Keratinocyte (primary cell): ENCODE measurements at regions not wholly inside any gene's neighbourhood (a gene's known extent, or its start where the extent isn't known, plus 50 kb on each side); places are given as distances from the start of the nearest gene placed in this dataset.

Source experiments
- EZH2 ChIP-seq: IDR thresholded peaks from one replicate; pipeline ENCODE4 v1.6.1; 2012; ENCODE audit warnings: inconsistent platforms, mild to moderate bottlenecking, low read length, moderate library complexity
- TF ChIP-seq, protein P1 (sequence below), 3 experiments: IDR thresholded peaks in 1 of 3; conservative IDR thresholded peaks in 1 of 3; optimal IDR thresholded peaks in 1 of 3; 2 replicates in 2 of 3; 3 replicates in 1 of 3; pipeline versions ENCODE3 to v1.5.1; 2011; ENCODE audit warnings: low read length in 3 of 3, mild to moderate bottlenecking in 3 of 3, moderate library complexity in 2 of 3, control low read depth in 1 of 3, inconsistent platforms in 1 of 3; ENCODE audit not compliant: insufficient read depth in 2 of 3; ENCODE audit errors: extremely low read depth in 1 of 3

DNA sequence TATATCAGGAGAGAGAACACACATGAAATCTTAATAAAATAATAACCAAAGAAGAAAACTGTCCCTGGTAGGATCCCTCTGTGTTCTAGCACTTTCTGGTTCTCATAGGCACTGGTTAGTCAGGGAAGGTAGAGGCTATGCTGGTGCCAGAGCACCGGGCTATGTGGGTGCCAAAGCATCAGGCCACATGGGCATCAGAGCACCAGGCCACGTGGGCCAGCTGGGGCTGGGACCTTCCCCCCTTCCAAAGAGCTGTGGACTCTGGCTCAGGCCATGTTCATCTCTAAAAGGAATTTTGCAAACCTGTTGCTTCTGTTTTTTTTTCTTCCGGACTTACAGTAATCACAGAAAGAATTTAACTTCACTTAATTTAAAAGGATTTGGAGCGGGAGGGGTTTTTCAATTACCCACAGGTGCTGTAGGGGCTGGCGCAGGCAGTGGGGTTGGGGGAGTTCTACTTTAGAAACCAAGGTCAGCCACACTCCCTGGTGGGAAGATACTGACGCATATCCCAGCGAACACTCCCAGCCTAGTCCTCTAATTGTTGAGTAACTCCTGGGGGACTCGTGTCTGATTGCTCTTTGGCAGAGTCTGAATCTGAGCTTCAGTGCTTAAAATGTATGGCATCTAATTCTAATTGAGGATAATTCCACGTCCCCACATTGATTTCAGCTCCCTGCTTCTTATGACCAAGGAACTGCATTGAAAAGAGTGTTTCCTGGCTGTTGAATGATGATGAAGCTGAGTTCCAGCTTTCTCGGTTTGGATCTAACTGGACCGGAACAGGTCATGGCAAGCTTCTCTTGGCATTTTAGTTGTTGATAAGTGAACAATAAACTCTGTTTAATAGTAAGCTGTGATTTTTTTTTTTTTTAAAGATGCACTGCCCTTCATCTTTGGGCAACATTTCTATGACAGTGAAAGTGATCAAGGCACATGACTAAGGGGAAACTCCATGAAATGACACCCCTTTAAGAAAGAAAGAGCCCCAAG lies 110.7 kb upstream of the FZD8 start:
- no peak for TF ChIP-seq EZH2
- TF ChIP-seq, protein P1, sequence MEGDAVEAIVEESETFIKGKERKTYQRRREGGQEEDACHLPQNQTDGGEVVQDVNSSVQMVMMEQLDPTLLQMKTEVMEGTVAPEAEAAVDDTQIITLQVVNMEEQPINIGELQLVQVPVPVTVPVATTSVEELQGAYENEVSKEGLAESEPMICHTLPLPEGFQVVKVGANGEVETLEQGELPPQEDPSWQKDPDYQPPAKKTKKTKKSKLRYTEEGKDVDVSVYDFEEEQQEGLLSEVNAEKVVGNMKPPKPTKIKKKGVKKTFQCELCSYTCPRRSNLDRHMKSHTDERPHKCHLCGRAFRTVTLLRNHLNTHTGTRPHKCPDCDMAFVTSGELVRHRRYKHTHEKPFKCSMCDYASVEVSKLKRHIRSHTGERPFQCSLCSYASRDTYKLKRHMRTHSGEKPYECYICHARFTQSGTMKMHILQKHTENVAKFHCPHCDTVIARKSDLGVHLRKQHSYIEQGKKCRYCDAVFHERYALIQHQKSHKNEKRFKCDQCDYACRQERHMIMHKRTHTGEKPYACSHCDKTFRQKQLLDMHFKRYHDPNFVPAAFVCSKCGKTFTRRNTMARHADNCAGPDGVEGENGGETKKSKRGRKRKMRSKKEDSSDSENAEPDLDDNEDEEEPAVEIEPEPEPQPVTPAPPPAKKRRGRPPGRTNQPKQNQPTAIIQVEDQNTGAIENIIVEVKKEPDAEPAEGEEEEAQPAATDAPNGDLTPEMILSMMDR (optimal IDR thresholded peaks at IDR 0.05 in 1 of 3, IDR thresholded peaks at IDR 0.05 in 1 of 3, conservative IDR thresholded peaks at IDR 0.05 in 1 of 3; ENCODE audit: extremely low read depth in 1 of 3, insufficient read depth in 2 of 3, low read length in 3 of 3): no peak
